RWPE2 (cell line): ENCODE measurements at regions not wholly inside any gene's neighbourhood (a gene's known extent, or its start where the extent isn't known, plus 50 kb on each side); places are given as distances from the start of the nearest gene placed in this dataset.
A peak's percentile ranks its signal among the peaks of the same experiment; 100 is the strongest.

Source experiments
- ATAC-seq: fragments of 200-7000 bp; cut with Tn5 transposase; 3 replicates; pipeline ENCODE4 v1.9.1; 2021; ENCODE audit warnings: low read depth
- DNase-seq: peaks from one replicate; pipeline ENCODE4 v3.0.0-alpha.2; 2020; ENCODE audit warnings: low spot score
- H3K27ac ChIP-seq: fragments of 450-650 bp; 2 replicates; pipeline ENCODE4 v1.5.1; 2017; ENCODE audit warnings: mild to moderate bottlenecking; ENCODE audit not compliant: poor library complexity, severe bottlenecking
- H3K27me3 ChIP-seq: fragments of 250-450 bp; sonication (Bioruptor Pico); 2 replicates; pipeline ENCODE4 v1.5.1; 2021; ENCODE audit warnings: mild to moderate bottlenecking, moderate library complexity; ENCODE audit not compliant: insufficient read depth, poor library complexity, severe bottlenecking
- H3K36me3 ChIP-seq: fragments of 250-450 bp; sonication (Bioruptor Pico); 2 replicates; pipeline ENCODE4 v1.5.1; 2020; ENCODE audit warnings: low read depth, mild to moderate bottlenecking, moderate library complexity
- H3K4me1 ChIP-seq: fragments of 250-450 bp; sonication (Bioruptor Pico); 2 replicates; pipeline ENCODE4 v1.5.1; 2021; ENCODE audit warnings: mild to moderate bottlenecking, moderate library complexity; ENCODE audit not compliant: insufficient read depth, poor library complexity, severe bottlenecking
- H3K4me3 ChIP-seq: fragments of 250-450 bp; sonication (Bioruptor Pico); 2 replicates; pipeline ENCODE4 v1.5.1; 2021; ENCODE audit warnings: mild to moderate bottlenecking, moderate library complexity; ENCODE audit not compliant: severe bottlenecking
- H3K9me3 ChIP-seq: fragments of 250-450 bp; sonication (Bioruptor Pico); 2 replicates; pipeline ENCODE4 v1.5.1; 2021; ENCODE audit warnings: mild to moderate bottlenecking, moderate library complexity; ENCODE audit not compliant: severe bottlenecking
- TF ChIP-seq, protein P1 (sequence below): fragments of 450-650 bp; IDR thresholded peaks from one replicate; pipeline ENCODE4 v1.5.1; 2017; ENCODE audit warnings: mild to moderate bottlenecking, moderate library complexity; ENCODE audit not compliant: poor library complexity, severe bottlenecking

DNA sequence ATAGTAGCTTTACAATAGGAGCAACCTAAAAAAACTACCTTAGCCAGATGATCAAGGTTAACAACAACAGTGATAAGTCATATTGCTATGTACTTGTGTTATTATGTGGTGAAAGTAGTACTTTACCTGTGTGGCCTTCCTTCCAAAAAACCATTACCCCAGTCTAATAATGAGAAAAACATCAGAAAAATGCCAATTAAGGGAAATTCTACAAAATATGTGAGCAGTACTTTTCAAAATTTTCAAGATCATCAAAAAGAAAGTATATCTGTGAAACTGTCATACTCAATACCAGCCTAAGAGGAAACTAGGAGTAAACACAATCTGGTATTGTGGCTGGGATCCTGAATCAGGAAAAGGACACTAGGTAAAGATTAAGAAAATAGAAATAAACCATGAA is 165.3 kb upstream of the PKP2 start:
- Histone ChIP-seq H3K4me3 (no peak overlapping the region), H3K27me3 (no peaks in the 10 kb centered on the region), H3K27ac (no peak overlapping the region), H3K36me3 (no peaks in the 10 kb centered on the region), H3K4me1 (no peaks in the 10 kb centered on the region), H3K9me3 (no peaks in the 10 kb centered on the region)
- ATAC-seq (no peak), DNase-seq (no peak)
- TF ChIP-seq, protein P1, sequence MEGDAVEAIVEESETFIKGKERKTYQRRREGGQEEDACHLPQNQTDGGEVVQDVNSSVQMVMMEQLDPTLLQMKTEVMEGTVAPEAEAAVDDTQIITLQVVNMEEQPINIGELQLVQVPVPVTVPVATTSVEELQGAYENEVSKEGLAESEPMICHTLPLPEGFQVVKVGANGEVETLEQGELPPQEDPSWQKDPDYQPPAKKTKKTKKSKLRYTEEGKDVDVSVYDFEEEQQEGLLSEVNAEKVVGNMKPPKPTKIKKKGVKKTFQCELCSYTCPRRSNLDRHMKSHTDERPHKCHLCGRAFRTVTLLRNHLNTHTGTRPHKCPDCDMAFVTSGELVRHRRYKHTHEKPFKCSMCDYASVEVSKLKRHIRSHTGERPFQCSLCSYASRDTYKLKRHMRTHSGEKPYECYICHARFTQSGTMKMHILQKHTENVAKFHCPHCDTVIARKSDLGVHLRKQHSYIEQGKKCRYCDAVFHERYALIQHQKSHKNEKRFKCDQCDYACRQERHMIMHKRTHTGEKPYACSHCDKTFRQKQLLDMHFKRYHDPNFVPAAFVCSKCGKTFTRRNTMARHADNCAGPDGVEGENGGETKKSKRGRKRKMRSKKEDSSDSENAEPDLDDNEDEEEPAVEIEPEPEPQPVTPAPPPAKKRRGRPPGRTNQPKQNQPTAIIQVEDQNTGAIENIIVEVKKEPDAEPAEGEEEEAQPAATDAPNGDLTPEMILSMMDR = no peak

DNA sequence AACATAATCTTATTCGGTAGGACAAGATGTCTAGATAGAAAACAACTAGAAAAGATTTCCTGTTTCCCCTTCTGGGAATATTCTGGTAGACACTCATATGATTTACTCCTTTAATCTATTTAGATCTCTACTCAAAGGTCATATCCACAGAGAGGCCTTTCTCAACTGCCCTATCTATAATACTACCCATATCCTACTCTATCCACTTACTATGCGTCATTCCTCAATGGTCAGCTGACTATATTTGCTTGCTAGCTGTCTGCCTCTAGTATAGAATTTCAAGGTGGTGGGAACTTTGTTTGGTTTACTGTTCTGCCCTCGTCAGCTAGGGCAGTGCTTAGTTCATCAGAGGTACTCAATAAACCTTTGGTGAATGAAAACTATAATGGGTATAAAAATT is 157.8 kb upstream of the PKP2 start:
- Histone ChIP-seq H3K9me3 (no peaks in the 10 kb centered on the region), H3K4me3 (no peak overlapping the region), H3K27ac (no peak overlapping the region), H3K27me3 (no peaks in the 10 kb centered on the region), H3K4me1 (no peaks in the 10 kb centered on the region), H3K36me3 (no peaks in the 10 kb centered on the region)
- TF ChIP-seq, protein P1 = no peak
- ATAC-seq (no peak), DNase-seq (no peak)

DNA sequence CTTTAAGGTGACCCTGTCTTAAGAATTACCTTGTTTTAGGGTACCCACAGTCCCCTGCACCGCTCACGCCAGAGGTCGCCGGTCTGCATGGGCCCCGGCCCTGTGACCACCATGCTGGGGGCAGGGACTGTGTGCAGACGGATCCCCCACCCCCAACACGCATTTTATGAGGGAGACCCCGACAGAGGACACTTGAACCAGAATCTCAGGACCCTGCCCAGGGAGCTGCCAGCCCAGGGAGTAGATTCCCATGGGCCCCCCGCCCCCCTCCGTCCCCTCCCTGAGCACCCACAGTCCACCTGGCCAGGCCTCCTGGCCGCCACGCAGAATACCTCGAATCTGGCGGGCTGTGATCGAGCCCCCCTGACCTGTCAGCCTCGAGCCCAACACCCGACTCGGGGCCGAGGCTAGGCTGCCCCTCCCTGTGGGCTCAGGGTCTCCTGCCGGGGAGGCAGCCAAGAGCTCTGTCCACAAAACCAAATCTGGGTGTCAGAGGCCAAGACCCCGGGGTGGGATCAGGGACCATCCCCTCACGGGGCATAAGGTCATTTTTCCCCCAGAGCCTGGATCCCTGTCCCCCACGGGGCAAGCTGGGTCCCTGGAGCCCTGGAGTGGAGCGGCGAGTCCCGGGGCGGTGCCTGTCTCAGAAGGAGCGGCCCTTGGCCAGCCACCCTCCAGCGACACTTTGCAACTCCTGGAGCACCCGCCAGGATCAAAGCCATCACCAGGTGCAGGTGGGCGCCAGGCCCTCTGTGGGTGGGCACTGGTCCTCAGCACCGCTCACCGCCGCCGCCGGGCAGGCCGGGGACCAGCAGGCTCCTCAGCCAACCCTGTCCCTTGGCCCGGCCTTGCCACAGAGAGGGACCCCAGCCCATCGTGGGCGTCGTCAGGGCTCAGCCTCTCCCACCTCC is 155.8 kb upstream of the PKP2 start:
- H3K9me3 ChIP-seq = no peaks in the 10 kb centered on the region
- no peaks in the 10 kb centered on the region for H3K27me3 ChIP-seq
- DNase-seq = no peak
- H3K4me3 ChIP-seq = no peak overlapping the region
- H3K27ac ChIP-seq = no peak overlapping the region
- H3K36me3 ChIP-seq = no peaks in the 10 kb centered on the region
- no peak for ATAC-seq
- TF ChIP-seq, protein P1 = no peak
- no peaks in the 10 kb centered on the region for H3K4me1 ChIP-seq

DNA sequence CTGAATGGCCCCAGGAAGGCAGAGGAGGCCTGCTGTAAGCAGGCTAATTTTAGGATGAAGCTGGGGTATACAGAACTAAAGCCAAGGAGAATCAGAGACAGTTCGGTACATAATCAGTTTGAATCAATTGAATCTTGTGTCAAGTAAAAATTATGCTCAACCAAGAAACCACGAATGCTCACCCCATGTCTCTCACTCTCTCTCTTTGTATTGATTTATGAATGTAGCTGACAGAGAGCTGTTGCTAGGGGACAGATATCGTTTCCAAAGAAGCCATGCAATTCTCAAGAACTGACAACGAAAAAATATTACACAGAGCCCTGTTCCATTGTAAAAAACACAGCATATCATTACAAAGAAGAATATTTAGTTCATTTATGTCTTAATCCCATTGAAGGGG is 151.1 kb upstream of the PKP2 start:
- no peaks in the 10 kb centered on the region for H3K4me1 ChIP-seq
- TF ChIP-seq, protein P1 = no peak
- H3K36me3 ChIP-seq = no peaks in the 10 kb centered on the region
- H3K4me3 ChIP-seq = no peak overlapping the region
- H3K27me3 ChIP-seq = no peaks in the 10 kb centered on the region
- ATAC-seq = no peak
- DNase-seq = no peak
- no peak overlapping the region for H3K27ac ChIP-seq
- no peaks in the 10 kb centered on the region for H3K9me3 ChIP-seq

DNA sequence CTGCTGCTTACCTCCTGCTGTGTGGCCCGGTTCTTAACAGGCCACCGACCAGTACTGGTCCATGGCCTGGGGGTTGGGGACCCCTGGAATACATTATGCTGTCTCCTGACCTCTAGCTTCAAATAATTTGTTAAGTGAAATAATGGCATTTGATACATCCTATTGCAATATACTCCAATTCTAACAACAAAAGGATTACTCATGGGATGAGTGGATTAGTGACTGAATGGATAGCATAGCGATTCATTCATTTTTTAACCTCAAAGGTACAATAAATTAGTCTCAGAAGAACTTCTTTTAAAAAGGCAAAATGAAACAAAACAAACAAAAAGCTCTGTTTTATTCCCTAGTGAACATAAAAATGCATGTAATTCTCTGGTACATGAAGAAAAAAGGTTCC is 147.9 kb upstream of the PKP2 start:
- Histone ChIP-seq H3K36me3 (no peaks in the 10 kb centered on the region), H3K27ac (no peak overlapping the region), H3K27me3 (no peaks in the 10 kb centered on the region), H3K9me3 (peaks cover 2% of the 10 kb centered on the region), H3K4me3 (no peak overlapping the region), H3K4me1 (no peaks in the 10 kb centered on the region)
- no peak for DNase-seq
- peak; percentile 55; the same call in 2 of the 3 replicates for ATAC-seq
- TF ChIP-seq, protein P1 = no peak
